H1 (cell line): ENCODE measurements at regions not wholly inside any gene's neighbourhood (a gene's known extent, or its start where the extent isn't known, plus 50 kb on each side); places are given as distances from the start of the nearest gene placed in this dataset.

ENCODE experiments used
- CTCF ChIA-PET: fragments of 300-600 bp; sonication (Branson Sonifier 250); formaldehyde crosslinking; loops from one replicate; lab custom pipeline; 2021; ENCODE audit not compliant: partially characterized antibody; lab: Charles Lee
- POLR2A ChIA-PET: fragments of 300-600 bp; sonication (Branson Sonifier 250); formaldehyde crosslinking; loops from one replicate; lab custom pipeline; 2021; ENCODE audit warnings: inconsistent platforms; ENCODE audit not compliant: partially characterized antibody; lab: Charles Lee
- DNase-seq, 2 experiments: peaks; one replicate each; pipeline versions ENCODE4 v3.0.0 to v3.0.0-alpha.2; 2010 to 2022; ENCODE audit warnings: low spot score in 2 of 2, low read depth in 1 of 2, mixed read lengths in 1 of 2
- FAIRE-seq: peaks from 2 replicates; lab custom pipeline; 2011; peaks lifted over from hg19 to GRCh38; lab: Jason Lieb, UNC
- H2AFZ ChIP-seq: 2 replicates; pipeline ENCODE4 v1.8.1; 2012; ENCODE audit warnings: low read length, inconsistent platforms
- H2AK5ac ChIP-seq: 2 replicates; pipeline ENCODE4 v1.6.1; 2013; ENCODE audit warnings: low read depth, low read length
- H2BK120ac ChIP-seq: replicated peaks from 2 replicates; pipeline ENCODE3; 2013; ENCODE audit warnings: low read depth, low read length, inconsistent platforms
- H2BK12ac ChIP-seq: 2 replicates; pipeline ENCODE4 v1.6.1; 2013; ENCODE audit warnings: low read depth, low read length
- H2BK15ac ChIP-seq: 2 replicates; pipeline ENCODE4 v1.6.1; 2013; ENCODE audit warnings: low read length
- H2BK20ac ChIP-seq: 2 replicates; pipeline ENCODE4 v1.6.1; 2013; ENCODE audit warnings: low read length
- H2BK5ac ChIP-seq: 2 replicates; pipeline ENCODE4 v1.6.1; 2013; ENCODE audit warnings: low read depth, low read length
- H3K14ac ChIP-seq: 2 replicates; pipeline ENCODE4 v1.6.1; 2013; ENCODE audit warnings: inconsistent platforms; ENCODE audit not compliant: insufficient read length
- H3K18ac ChIP-seq: 2 replicates; pipeline ENCODE4 v1.6.1; 2013; ENCODE audit warnings: low read length; ENCODE audit errors: extremely low read depth
- H3K23ac ChIP-seq: 2 replicates; pipeline ENCODE4 v1.6.1; 2013; ENCODE audit warnings: inconsistent platforms; ENCODE audit not compliant: insufficient read length
- H3K23me2 ChIP-seq: 2 replicates; pipeline ENCODE4 v1.6.1; 2013; ENCODE audit warnings: low read depth, low read length
- H3K27ac ChIP-seq: 2 replicates; pipeline ENCODE4 v1.6.1; 2011; ENCODE audit warnings: low read depth, low read length, inconsistent platforms
- H3K27me3 ChIP-seq, 4 experiments: replicated peaks in 1 of 4; 1 replicate in 1 of 4; 2 replicates in 3 of 4; pipeline versions ENCODE4 v1.6.1 to v1.8.1; 2011 to 2013; ENCODE audit warnings: low read length in 3 of 4, mild to moderate bottlenecking in 3 of 4, inconsistent platforms in 2 of 4, mixed read lengths in 2 of 4, moderate library complexity in 1 of 4; ENCODE audit not compliant: control insufficient read depth in 3 of 4, insufficient read depth in 3 of 4; ENCODE audit errors: extremely low read depth in 1 of 4
- H3K36me3 ChIP-seq, 4 experiments: 2 replicates each; pipeline versions ENCODE4 v1.6.1 to v1.8.1; 2011 to 2013; ENCODE audit warnings: mild to moderate bottlenecking in 4 of 4, low read length in 3 of 4, moderate library complexity in 2 of 4, control low read depth in 1 of 4, inconsistent platforms in 1 of 4; ENCODE audit not compliant: insufficient read depth in 4 of 4, control insufficient read depth in 2 of 4
- H3K4ac ChIP-seq: replicated peaks from 2 replicates; pipeline ENCODE3; 2013; ENCODE audit warnings: low read length, low read depth, mixed read lengths, inconsistent platforms; ENCODE audit not compliant: insufficient read length
- H3K4me1 ChIP-seq, 4 experiments: replicated peaks in 1 of 4; 1 replicate in 1 of 4; 2 replicates in 3 of 4; pipeline versions ENCODE4 v1.6.1 to v1.8.1; 2011 to 2013; ENCODE audit warnings: low read length in 3 of 4, inconsistent platforms in 2 of 4, mixed read lengths in 1 of 4; ENCODE audit not compliant: insufficient read depth in 4 of 4, control insufficient read depth in 3 of 4
- H3K4me2 ChIP-seq, 2 experiments: 2 replicates each; pipeline versions ENCODE4 v1.6.1 to v1.8.1; 2011 to 2013; ENCODE audit warnings: low read depth in 2 of 2, low read length in 2 of 2, control low read depth in 1 of 2, inconsistent platforms in 1 of 2, mild to moderate bottlenecking in 1 of 2; ENCODE audit not compliant: insufficient read depth in 1 of 2
- H3K4me3 ChIP-seq, 4 experiments: fragments of 200-600, 300-600 bp in 1 of 4; sonication (generic), shearing (Covaris generic), sonication (Bioruptor Twin) in 1 of 4; 2 replicates each; pipeline versions ENCODE4 v1.5.1 to v1.8.1; 2011 to 2016; ENCODE audit warnings: low read length in 4 of 4, low read depth in 3 of 4, control low read depth in 2 of 4, inconsistent platforms in 2 of 4, mild to moderate bottlenecking in 2 of 4, mixed read lengths in 1 of 4, moderate library complexity in 1 of 4; ENCODE audit not compliant: insufficient read depth in 2 of 4; ENCODE audit errors: extremely low read depth in 1 of 4
- H3K56ac ChIP-seq: replicated peaks from 2 replicates; pipeline ENCODE3; 2013; ENCODE audit warnings: low read depth, mild to moderate bottlenecking, mixed read lengths, low read length, inconsistent platforms; ENCODE audit not compliant: insufficient read length
- H3K79me1 ChIP-seq: 2 replicates; pipeline ENCODE4 v1.6.1; 2013; ENCODE audit warnings: low read depth, low read length, control low read depth
- H3K79me2 ChIP-seq, 2 experiments: 2 replicates each; pipeline versions ENCODE4 v1.6.1 to v1.8.1; 2012 to 2013; ENCODE audit warnings: low read length in 2 of 2, mild to moderate bottlenecking in 2 of 2, inconsistent platforms in 1 of 2; ENCODE audit not compliant: insufficient read depth in 2 of 2, control insufficient read depth in 1 of 2
- H3K9ac ChIP-seq, 4 experiments: replicated peaks in 1 of 4; 1 replicate in 1 of 4; 2 replicates in 3 of 4; pipeline versions ENCODE4 v1.6.1 to v1.8.1; 2011 to 2013; ENCODE audit warnings: low read depth in 3 of 4, low read length in 3 of 4, control low read depth in 2 of 4, mild to moderate bottlenecking in 2 of 4, moderate library complexity in 2 of 4, inconsistent platforms in 1 of 4; ENCODE audit errors: extremely low read depth in 1 of 4
- H3K9me3 ChIP-seq, 2 experiments: 2 replicates each; pipeline versions ENCODE4 v1.6.1 to v1.8.1; 2012 to 2013; ENCODE audit warnings: mild to moderate bottlenecking in 2 of 2, moderate library complexity in 2 of 2, control low read depth in 1 of 2, inconsistent platforms in 1 of 2, low read depth in 1 of 2, low read length in 1 of 2, mixed read lengths in 1 of 2; ENCODE audit not compliant: insufficient read depth in 2 of 2
- H4K20me1 ChIP-seq, 2 experiments: replicated peaks in 1 of 2; 2 replicates each; pipeline versions ENCODE3 to v1.8.1; 2011 to 2013; ENCODE audit warnings: inconsistent platforms in 2 of 2, low read length in 2 of 2, mild to moderate bottlenecking in 1 of 2; ENCODE audit not compliant: insufficient read depth in 2 of 2, control insufficient read depth in 1 of 2
- H4K5ac ChIP-seq: 2 replicates; pipeline ENCODE4 v1.6.1; 2013; ENCODE audit warnings: low read length, low read depth, mixed read lengths, inconsistent platforms; ENCODE audit not compliant: insufficient read length
- H4K8ac ChIP-seq: 2 replicates; pipeline ENCODE4 v1.8.0; 2013; ENCODE audit warnings: mild to moderate bottlenecking, moderate library complexity, low read length, inconsistent platforms; ENCODE audit not compliant: insufficient read depth; ENCODE audit errors: extremely low read depth
- H4K91ac ChIP-seq: replicated peaks from 2 replicates; pipeline ENCODE3; 2013; ENCODE audit warnings: low read length, mixed read lengths, inconsistent platforms; ENCODE audit not compliant: insufficient read length
- ASH2L ChIP-seq: fragments of 200-600, 300-600 bp; sonication (generic); IDR thresholded peaks from one replicate; pipeline ENCODE4 v1.7.1; 2017; ENCODE audit warnings: low read length
- CHD2 ChIP-seq: IDR thresholded peaks from 2 replicates; pipeline ENCODE4 v1.6.1; 2012; ENCODE audit warnings: low read length, improper control_type of control experiment
- CREB1 ChIP-seq: IDR thresholded peaks from 2 replicates; pipeline ENCODE4 v1.6.1; 2012; ENCODE audit warnings: inconsistent platforms
- EGR1 ChIP-seq: IDR thresholded peaks from 2 replicates; pipeline ENCODE4 v1.6.1; 2011; ENCODE audit warnings: low read depth, low read length, borderline replicate concordance
- FOSL1 ChIP-seq: IDR thresholded peaks from 2 replicates; pipeline ENCODE4 v1.6.1; 2011; ENCODE audit warnings: mild to moderate bottlenecking, low read depth, low read length, moderate library complexity; ENCODE audit not compliant: insufficient read depth
- JUND ChIP-seq: IDR thresholded peaks from 2 replicates; pipeline ENCODE4 v1.6.1; 2011; ENCODE audit warnings: mild to moderate bottlenecking, improper control_type of control experiment, low read length
- KDM1A ChIP-seq: fragments of 200-600, 300-600 bp; sonication (generic); IDR thresholded peaks from 2 replicates; pipeline ENCODE4 v1.7.1; 2016; ENCODE audit warnings: mild to moderate bottlenecking, low read length, borderline replicate concordance
- MAFK ChIP-seq: IDR thresholded peaks from 2 replicates; pipeline ENCODE4 v1.6.1; 2012; ENCODE audit warnings: low read depth, mild to moderate bottlenecking, improper control_type of control experiment, low read length
- NANOG ChIP-seq: IDR thresholded peaks from 2 replicates; pipeline ENCODE4 v1.6.1; 2011; ENCODE audit warnings: low read length, low read depth, mild to moderate bottlenecking, inconsistent platforms; ENCODE audit not compliant: insufficient read depth, poor library complexity, severe bottlenecking
- SIN3A ChIP-seq, 2 experiments: IDR thresholded peaks in 1 of 2; conservative IDR thresholded peaks in 1 of 2; 2 replicates each; pipeline ENCODE4 v1.6.1; 2011 to 2012; ENCODE audit warnings: low read length in 2 of 2, improper control_type of control experiment in 1 of 2, low read depth in 1 of 2, mild to moderate bottlenecking in 1 of 2
- SP1 ChIP-seq: IDR thresholded peaks from 2 replicates; pipeline ENCODE4 v1.6.1; 2011; ENCODE audit warnings: low read depth, low read length
- SUZ12 ChIP-seq: fragments of 200-600 bp; sonication (generic); IDR thresholded peaks from 2 replicates; pipeline ENCODE4 v1.6.1; 2012; ENCODE audit warnings: mild to moderate bottlenecking, inconsistent platforms, low read length, moderate library complexity, mixed read lengths
- TBP ChIP-seq: IDR thresholded peaks from 2 replicates; pipeline ENCODE4 v1.6.1; 2011; ENCODE audit warnings: low read depth, low read length, improper control_type of control experiment
- WGBS, 2 experiments: shearing (Covaris generic) in 1 of 2; methylation state at CpG; one replicate each; pipeline versions ENCODE4 v1.1.6 to v1.1.7; 2013 to 2015; ENCODE audit warnings: low lambda C conversion rate in 2 of 2, mixed read lengths in 2 of 2, inconsistent platforms in 1 of 2, low coverage in 1 of 2, missing lambda C conversion rate in 1 of 2; ENCODE audit not compliant: insufficient replicate concordance in 2 of 2, insufficient coverage in 1 of 2, insufficient read length in 1 of 2; ENCODE audit errors: extremely low coverage in 1 of 2, missing lambda C conversion rate in 1 of 2; 5-methylcytosine and 5-hydroxymethylcytosine counted together

DNA sequence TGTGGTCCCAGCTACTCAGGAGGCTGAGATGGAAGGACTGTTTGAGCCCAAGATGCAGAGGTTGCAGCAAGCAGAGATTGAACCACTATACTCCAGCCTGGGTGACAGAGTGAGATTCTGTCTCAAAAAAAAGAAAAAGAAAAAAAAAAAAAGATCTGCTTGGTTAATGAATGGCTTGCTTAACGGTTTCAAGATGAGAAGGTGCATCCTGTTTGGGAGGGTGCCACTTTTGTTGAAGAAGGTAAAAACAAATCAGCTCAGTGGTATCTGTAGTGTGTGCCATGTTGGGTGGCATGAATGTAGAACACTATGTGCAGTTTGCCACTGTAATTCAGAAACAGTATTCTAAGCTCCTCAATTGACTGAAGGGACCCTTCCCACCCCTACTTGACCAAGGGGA is 94.9 kb upstream of the ETV3 start:
- Histone ChIP-seq H3K9ac (no peak overlapping the region), H4K5ac (no peak overlapping the region), H2AFZ (no peak overlapping the region), H3K36me3 (no peaks in the 10 kb centered on the region), H3K4me3 (no peak overlapping the region), H3K14ac (no peak overlapping the region), H2BK5ac (no peak overlapping the region), H3K4ac (no peak overlapping the region), H3K56ac (no peak overlapping the region), H3K18ac (no peak overlapping the region), H3K27me3 (no peaks in the 10 kb centered on the region), H4K8ac (no peak overlapping the region), H3K23me2 (no peaks in the 10 kb centered on the region), H3K23ac (no peak overlapping the region), H3K4me1 (peaks cover 5 to 8% (median 7%) of the 10 kb centered on the region in 4 experiments; a peak in 6 of 7 replicates), H2BK120ac (no peak overlapping the region), H2AK5ac (no peak overlapping the region), H3K27ac (no peak overlapping the region), H2BK15ac (no peak overlapping the region), H2BK20ac (no peak overlapping the region), H2BK12ac (no peak overlapping the region), H4K20me1 (no peaks in the 10 kb centered on the region), H3K9me3 (no peaks in the 10 kb centered on the region), H4K91ac (no peak overlapping the region), H3K79me2 (no peaks in the 10 kb centered on the region), H3K4me2 (no peak overlapping the region), H3K79me1 (no peaks in the 10 kb centered on the region)
- DNase-seq (no peak), FAIRE-seq (no peak)
- TF ChIP-seq EGR1 = no peak
- no peak for TF ChIP-seq CHD2
- no peak for TF ChIP-seq ASH2L
- TF ChIP-seq SP1 = no peak
- no peak for TF ChIP-seq JUND
- no peak for TF ChIP-seq KDM1A
- TF ChIP-seq SIN3A (conservative IDR thresholded peaks at IDR 0.05 in 1 of 2, IDR thresholded peaks at IDR 0.05 in 1 of 2; ENCODE audit: low read depth in 1 of 2, low read length in 2 of 2) = no peak
- TF ChIP-seq CREB1 = no peak
- no peak for TF ChIP-seq NANOG
- TF ChIP-seq FOSL1 = no peak
- TF ChIP-seq SUZ12 = no peak
- no peak for TF ChIP-seq MAFK
- TF ChIP-seq TBP = no peak
- ChIA-PET POLR2A (interaction anchor here (1.2 kb wide), 1 partner anchor 26 kb away, joined by 3 read pairs; no protein-coding TSS in a partner anchor), CTCF (no interaction called here)
- 80% methylated on average over 1 of the region's 1 CpG; no CpG with 5 or more reads in 1 of the 2 experiments for WGBS, 2 experiments
